ENCODE measurements at regions not wholly inside any gene's neighbourhood (a gene's known extent, or its start where the extent isn't known, plus 50 kb on each side); places are given as distances from the start of the nearest gene placed in this dataset.
"Not testable (repeated sequence)": the region's sequence is repeated elsewhere in the genome, so short reads cannot be mapped to it uniquely, and the experiment has no call there.

DNA sequence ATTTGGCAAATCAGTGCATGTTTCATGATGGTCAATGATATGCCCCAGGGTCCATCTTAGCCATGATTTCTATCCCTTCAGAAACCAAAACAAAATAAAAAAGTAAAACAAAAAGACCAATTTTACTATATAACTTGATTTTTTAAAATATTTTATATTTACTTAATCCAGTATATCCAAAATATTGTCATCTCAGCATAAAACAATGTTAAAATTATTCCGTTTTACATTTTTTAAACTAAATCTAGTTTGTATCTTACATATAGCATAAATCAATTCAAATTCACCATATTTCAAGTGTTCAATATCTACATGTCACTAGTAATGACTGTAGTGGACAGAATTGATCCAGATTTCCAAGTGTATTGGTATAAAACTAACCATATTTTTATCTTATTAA, 277.7 kb upstream of the ZNF322 start:
- TF ChIP-seq, protein P1, sequence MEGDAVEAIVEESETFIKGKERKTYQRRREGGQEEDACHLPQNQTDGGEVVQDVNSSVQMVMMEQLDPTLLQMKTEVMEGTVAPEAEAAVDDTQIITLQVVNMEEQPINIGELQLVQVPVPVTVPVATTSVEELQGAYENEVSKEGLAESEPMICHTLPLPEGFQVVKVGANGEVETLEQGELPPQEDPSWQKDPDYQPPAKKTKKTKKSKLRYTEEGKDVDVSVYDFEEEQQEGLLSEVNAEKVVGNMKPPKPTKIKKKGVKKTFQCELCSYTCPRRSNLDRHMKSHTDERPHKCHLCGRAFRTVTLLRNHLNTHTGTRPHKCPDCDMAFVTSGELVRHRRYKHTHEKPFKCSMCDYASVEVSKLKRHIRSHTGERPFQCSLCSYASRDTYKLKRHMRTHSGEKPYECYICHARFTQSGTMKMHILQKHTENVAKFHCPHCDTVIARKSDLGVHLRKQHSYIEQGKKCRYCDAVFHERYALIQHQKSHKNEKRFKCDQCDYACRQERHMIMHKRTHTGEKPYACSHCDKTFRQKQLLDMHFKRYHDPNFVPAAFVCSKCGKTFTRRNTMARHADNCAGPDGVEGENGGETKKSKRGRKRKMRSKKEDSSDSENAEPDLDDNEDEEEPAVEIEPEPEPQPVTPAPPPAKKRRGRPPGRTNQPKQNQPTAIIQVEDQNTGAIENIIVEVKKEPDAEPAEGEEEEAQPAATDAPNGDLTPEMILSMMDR (IDR thresholded peaks at IDR 0.05; ENCODE audit: insufficient read depth, low read length) = not testable (repeated sequence)
- not testable (repeated sequence) for TF ChIP-seq POLR2AphosphoS5, GABPA (IDR thresholded peaks at IDR 0.05; ENCODE audit: low read depth)
- TF ChIP-seq, protein P2, sequence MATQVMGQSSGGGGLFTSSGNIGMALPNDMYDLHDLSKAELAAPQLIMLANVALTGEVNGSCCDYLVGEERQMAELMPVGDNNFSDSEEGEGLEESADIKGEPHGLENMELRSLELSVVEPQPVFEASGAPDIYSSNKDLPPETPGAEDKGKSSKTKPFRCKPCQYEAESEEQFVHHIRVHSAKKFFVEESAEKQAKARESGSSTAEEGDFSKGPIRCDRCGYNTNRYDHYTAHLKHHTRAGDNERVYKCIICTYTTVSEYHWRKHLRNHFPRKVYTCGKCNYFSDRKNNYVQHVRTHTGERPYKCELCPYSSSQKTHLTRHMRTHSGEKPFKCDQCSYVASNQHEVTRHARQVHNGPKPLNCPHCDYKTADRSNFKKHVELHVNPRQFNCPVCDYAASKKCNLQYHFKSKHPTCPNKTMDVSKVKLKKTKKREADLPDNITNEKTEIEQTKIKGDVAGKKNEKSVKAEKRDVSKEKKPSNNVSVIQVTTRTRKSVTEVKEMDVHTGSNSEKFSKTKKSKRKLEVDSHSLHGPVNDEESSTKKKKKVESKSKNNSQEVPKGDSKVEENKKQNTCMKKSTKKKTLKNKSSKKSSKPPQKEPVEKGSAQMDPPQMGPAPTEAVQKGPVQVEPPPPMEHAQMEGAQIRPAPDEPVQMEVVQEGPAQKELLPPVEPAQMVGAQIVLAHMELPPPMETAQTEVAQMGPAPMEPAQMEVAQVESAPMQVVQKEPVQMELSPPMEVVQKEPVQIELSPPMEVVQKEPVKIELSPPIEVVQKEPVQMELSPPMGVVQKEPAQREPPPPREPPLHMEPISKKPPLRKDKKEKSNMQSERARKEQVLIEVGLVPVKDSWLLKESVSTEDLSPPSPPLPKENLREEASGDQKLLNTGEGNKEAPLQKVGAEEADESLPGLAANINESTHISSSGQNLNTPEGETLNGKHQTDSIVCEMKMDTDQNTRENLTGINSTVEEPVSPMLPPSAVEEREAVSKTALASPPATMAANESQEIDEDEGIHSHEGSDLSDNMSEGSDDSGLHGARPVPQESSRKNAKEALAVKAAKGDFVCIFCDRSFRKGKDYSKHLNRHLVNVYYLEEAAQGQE (IDR thresholded peaks at IDR 0.05; ENCODE audit: insufficient replicate concordance, low read depth) = not testable (repeated sequence)

All from HL-60 (cell line).